Karpas-422 (cell line): ENCODE measurements at regions not wholly inside any gene's neighbourhood (a gene's known extent, or its start where the extent isn't known, plus 50 kb on each side); places are given as distances from the start of the nearest gene placed in this dataset.

Experiments
- DNase-seq: peaks from one replicate; pipeline ENCODE4 v3.0.0-alpha.2; 2015
- H2AFZ ChIP-seq: fragments of 200-600 bp; sonication (generic); 2 replicates; pipeline ENCODE4 v1.6.1; 2014; ENCODE audit warnings: antibody characterized with exemption, low read length, mixed read lengths
- H3K27ac ChIP-seq: fragments of 200-600 bp; sonication (generic); 2 replicates; pipeline ENCODE4 v1.5.1; 2014; ENCODE audit warnings: mild to moderate bottlenecking, low read length, moderate library complexity
- H3K27me3 ChIP-seq: fragments of 200-600 bp; sonication (generic); 2 replicates; pipeline ENCODE4 v1.6.1; 2014; ENCODE audit warnings: low read length, mixed read lengths
- H3K36me3 ChIP-seq: fragments of 200-600 bp; sonication (generic); 2 replicates; pipeline ENCODE4 v1.6.1; 2014; ENCODE audit warnings: low read length, mixed read lengths; ENCODE audit not compliant: insufficient read depth
- H3K4me1 ChIP-seq: fragments of 200-600 bp; sonication (generic); 2 replicates; pipeline ENCODE4 v1.6.1; 2014; ENCODE audit warnings: mild to moderate bottlenecking, low read length, mixed read lengths
- H3K4me2 ChIP-seq: fragments of 200-600 bp; sonication (generic); 2 replicates; pipeline ENCODE4 v1.6.1; 2014; ENCODE audit warnings: low read length, low read depth, mild to moderate bottlenecking; ENCODE audit not compliant: poor library complexity, severe bottlenecking
- H3K4me3 ChIP-seq: fragments of 200-600 bp; sonication (generic); 2 replicates; pipeline ENCODE4 v1.5.1; 2014; ENCODE audit warnings: mild to moderate bottlenecking, antibody characterized with exemption, low read length, mixed read lengths
- H3K79me2 ChIP-seq: fragments of 200-600 bp; sonication (generic); 2 replicates; pipeline ENCODE4 v1.6.1; 2014; ENCODE audit warnings: mild to moderate bottlenecking, low read length, mixed read lengths
- H3K9ac ChIP-seq: fragments of 200-600 bp; sonication (generic); 2 replicates; pipeline ENCODE4 v1.6.0; 2014; ENCODE audit warnings: low read length
- H3K9me2 ChIP-seq: fragments of 200-600 bp; sonication (generic), shearing (Covaris generic); replicated peaks from 2 replicates; pipeline ENCODE4 v1.6.0; 2014; ENCODE audit warnings: mild to moderate bottlenecking, low read length, moderate library complexity; ENCODE audit not compliant: insufficient read depth
- H3K9me3 ChIP-seq: fragments of 300-700, 200-600 bp; sonication (generic); 2 replicates; pipeline ENCODE4 v1.6.1; 2014; ENCODE audit warnings: low read length, mixed read lengths
- H4K20me1 ChIP-seq: fragments of 200-600 bp; sonication (generic); 2 replicates; pipeline ENCODE4 v1.6.1; 2014; ENCODE audit warnings: mild to moderate bottlenecking, antibody characterized with exemption, low read length, low read depth; ENCODE audit not compliant: insufficient read depth

DNA sequence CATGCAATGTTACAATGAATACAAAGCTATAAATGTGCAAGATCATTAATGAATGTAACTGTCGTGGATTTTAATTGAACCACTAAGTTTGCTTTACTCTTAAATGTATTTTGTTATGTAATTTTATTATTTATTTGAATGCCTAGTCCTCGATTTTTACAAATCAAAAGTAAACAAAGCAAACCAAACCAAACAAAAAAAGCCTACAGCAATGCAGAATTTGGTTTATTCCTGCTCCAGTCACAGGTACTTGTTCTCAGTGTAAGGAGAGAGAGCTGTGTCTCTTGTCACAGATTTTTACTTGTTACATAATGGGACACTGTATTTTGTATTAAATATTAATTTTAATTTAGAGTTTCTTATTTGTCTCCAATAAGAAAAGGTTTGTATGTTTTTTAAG, 584.3 kb upstream of the SLITRK6 start:
- Histone ChIP-seq H3K27me3 (no peaks in the 10 kb centered on the region), H3K9me2 (no peaks in the 10 kb centered on the region), H3K9me3 (no peaks in the 10 kb centered on the region), H3K9ac (no peak overlapping the region), H3K4me2 (no peak overlapping the region), H2AFZ (peak overlapping the region; percentile 93), H3K27ac (no peak overlapping the region), H3K4me3 (no peak overlapping the region), H3K79me2 (no peaks in the 10 kb centered on the region), H3K4me1 (no peaks in the 10 kb centered on the region; the same call in 1 of the 2 replicates), H3K36me3 (no peaks in the 10 kb centered on the region), H4K20me1 (no peaks in the 10 kb centered on the region)
- DNase-seq, result no peak

DNA sequence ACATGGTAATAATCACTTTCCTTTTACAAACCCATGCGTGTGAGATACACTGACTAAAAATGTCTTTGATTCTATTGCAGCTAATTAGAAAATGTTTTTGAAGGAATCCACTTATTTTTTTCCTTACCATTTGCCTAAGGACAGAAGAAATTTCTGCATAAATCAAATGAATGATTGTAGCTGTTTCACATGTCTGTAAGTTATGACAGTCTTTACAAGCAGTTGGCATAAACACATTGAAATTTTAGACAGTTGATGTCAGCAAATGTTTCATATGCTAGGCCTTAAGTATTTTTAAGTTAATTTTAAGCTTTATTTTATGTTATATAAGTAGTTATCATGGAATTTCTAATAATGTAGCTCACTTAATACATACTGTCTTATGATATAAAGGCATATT, 598.4 kb upstream of the SLITRK6 start:
- no peak overlapping the region for H3K4me2 ChIP-seq
- H4K20me1 ChIP-seq, result no peaks in the 10 kb centered on the region
- H3K4me3 ChIP-seq, result no peak overlapping the region
- H3K9me3 ChIP-seq, result peaks cover 4% of the 10 kb centered on the region; the same call in 1 of the 2 replicates
- 0 out of 2 replicates have a peak overlapping the region, but pooled peaks have one; percentile 28 for H2AFZ ChIP-seq
- no peaks in the 10 kb centered on the region for H3K27me3 ChIP-seq
- no peaks in the 10 kb centered on the region for H3K9me2 ChIP-seq
- no peaks in the 10 kb centered on the region for H3K79me2 ChIP-seq
- H3K36me3 ChIP-seq, result no peaks in the 10 kb centered on the region
- DNase-seq, result no peak
- peaks cover 4% of the 10 kb centered on the region; the same call in 1 of the 2 replicates for H3K4me1 ChIP-seq
- H3K9ac ChIP-seq, result no peak overlapping the region
- H3K27ac ChIP-seq, result no peak overlapping the region

DNA sequence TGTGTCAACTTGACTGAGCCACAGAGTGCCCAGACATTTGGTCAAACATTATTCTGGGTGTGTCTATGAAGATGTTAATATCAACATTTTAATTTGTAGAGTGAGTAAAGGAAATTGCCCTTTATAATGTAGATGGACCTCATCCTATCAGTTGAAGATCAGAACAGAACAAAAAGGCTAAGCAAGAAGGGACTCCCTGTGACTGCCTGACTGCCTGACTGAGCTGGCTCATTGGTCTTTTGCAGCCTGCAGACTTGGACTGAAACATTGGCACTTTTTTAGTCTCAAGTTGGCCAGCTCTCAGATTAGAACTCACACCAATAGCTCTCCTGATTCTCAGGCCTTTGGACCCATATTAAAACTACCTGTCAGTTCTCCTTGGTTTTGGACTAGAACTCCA, 600.4 kb upstream of the SLITRK6 start:
- H3K4me3 ChIP-seq, result no peak overlapping the region

DNA sequence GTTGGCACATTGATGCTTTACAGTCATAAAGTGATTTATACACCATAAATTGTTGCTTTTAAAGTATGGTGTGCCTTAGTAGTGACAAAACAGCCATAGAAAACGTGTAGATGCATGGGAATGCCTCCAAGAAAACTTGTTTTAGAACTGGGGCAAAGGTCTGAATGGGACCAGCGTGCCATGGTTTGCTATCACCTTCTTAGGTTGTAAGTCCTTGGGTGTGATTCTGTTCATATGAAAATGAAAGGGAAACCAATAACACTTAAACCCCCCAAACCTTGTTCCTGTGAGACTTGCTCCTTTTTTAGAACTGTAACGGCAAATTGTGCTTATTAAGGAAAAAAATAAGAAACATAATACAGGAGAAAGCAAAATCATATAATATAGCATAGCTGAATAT, 603.3 kb upstream of the SLITRK6 start:
- Histone ChIP-seq H3K9me3 (no peaks in the 10 kb centered on the region; the same call in 1 of the 2 replicates), H3K4me1 (peaks cover 5% of the 10 kb centered on the region; the same call in 1 of the 2 replicates), H3K27ac (no peak overlapping the region), H2AFZ (peak overlapping the region; percentile 91), H3K4me3 (no peak overlapping the region), H3K9me2 (no peaks in the 10 kb centered on the region), H3K4me2 (no peak overlapping the region), H3K9ac (no peak overlapping the region), H4K20me1 (no peaks in the 10 kb centered on the region), H3K36me3 (no peaks in the 10 kb centered on the region), H3K27me3 (no peaks in the 10 kb centered on the region), H3K79me2 (no peaks in the 10 kb centered on the region)
- DNase-seq, result no peak

More for the DNA sequence above, 600.4 kb upstream of the SLITRK6 start:
- H3K4me2 ChIP-seq, result no peak overlapping the region
- H3K9me2 ChIP-seq, result no peaks in the 10 kb centered on the region
- no peaks in the 10 kb centered on the region for H3K79me2 ChIP-seq
- peak overlapping the region; percentile 66 for H2AFZ ChIP-seq
- peaks cover 4% of the 10 kb centered on the region; the same call in 1 of the 2 replicates for H3K9me3 ChIP-seq
- H3K9ac ChIP-seq, result no peak overlapping the region
- no peak overlapping the region for H3K27ac ChIP-seq
- no peaks in the 10 kb centered on the region for H3K36me3 ChIP-seq
- no peaks in the 10 kb centered on the region for H3K27me3 ChIP-seq
- H4K20me1 ChIP-seq, result no peaks in the 10 kb centered on the region
- H3K4me1 ChIP-seq, result peaks cover 5% of the 10 kb centered on the region; the same call in 1 of the 2 replicates
- no peak for DNase-seq

DNA sequence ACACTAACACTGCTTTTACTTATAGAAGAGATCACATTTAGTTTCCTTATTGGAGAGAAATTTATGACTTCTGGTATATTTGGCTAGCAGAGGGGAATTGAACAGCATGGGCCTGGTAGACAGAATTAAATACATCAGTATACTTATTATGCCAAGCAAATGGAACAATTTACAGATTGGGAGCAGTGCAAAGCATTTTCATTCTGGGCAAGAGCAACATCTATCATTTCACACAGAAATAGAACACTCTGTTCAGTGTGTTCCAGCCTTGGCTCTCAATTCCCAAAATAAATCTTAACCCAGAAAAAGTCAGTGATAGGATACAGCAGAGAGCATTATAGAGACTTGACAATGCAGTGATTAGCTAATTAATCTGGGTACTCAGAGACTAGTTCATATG, 604.0 kb upstream of the SLITRK6 start:
- H3K9me3 ChIP-seq, result no peaks in the 10 kb centered on the region; the same call in 1 of the 2 replicates
- no peak overlapping the region for H3K27ac ChIP-seq
- H3K4me1 ChIP-seq, result peaks cover 5% of the 10 kb centered on the region; the same call in 1 of the 2 replicates
- H3K9ac ChIP-seq, result no peak overlapping the region
- no peak overlapping the region for H3K4me2 ChIP-seq
- H4K20me1 ChIP-seq, result no peaks in the 10 kb centered on the region
- no peaks in the 10 kb centered on the region for H3K27me3 ChIP-seq
- no peak overlapping the region for H3K4me3 ChIP-seq
- H3K36me3 ChIP-seq, result no peaks in the 10 kb centered on the region
- no peaks in the 10 kb centered on the region for H3K79me2 ChIP-seq
- no peaks in the 10 kb centered on the region for H3K9me2 ChIP-seq
- no peak for DNase-seq
- peak overlapping the region; percentile 91 for H2AFZ ChIP-seq

DNA sequence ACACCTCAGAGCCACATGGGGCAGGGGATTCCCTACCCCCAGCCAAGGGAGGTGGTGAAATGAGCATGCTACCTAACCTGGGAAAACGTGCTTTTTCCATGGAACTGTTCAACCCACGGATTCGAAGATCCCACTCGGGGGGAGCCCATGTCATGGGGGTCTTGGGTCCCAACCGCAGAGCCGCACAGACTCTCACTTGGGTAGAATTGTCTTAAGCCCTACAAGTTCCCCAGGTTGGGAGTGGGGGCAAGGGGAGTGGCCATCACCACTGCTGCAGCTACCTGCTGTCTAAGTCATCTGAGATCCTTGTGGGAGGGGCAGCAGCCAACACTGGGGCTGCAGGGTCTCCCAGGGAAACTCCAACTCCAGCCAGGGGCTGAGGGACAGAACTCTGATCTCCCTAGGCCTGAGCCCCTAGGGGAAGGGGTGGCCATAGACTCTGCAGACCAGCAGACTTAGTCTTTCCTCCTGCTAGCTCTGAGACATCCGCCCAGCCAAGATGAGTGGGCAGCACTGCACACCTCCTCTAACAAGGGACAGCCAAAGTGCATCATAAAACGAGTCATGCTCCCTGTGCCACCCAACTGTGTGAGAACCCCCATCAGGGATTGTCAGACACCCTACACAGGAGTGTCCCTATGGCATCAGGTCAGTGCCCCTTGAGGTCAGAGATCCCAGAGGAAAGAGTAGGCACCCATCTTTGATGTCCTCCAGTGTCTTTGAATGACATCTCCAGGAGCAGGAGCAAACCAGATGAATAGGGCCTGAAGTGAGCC, 610.4 kb upstream of the SLITRK6 start:
- Histone ChIP-seq H3K9me2 (no peaks in the 10 kb centered on the region), H3K4me1 (no peaks in the 10 kb centered on the region), H3K27me3 (no peaks in the 10 kb centered on the region), H3K79me2 (no peaks in the 10 kb centered on the region), H3K9ac (no peak overlapping the region), H2AFZ (no peak overlapping the region), H4K20me1 (no peaks in the 10 kb centered on the region), H3K27ac (no peak overlapping the region), H3K4me2 (no peak overlapping the region), H3K36me3 (no peaks in the 10 kb centered on the region), H3K4me3 (no peak overlapping the region), H3K9me3 (no peaks in the 10 kb centered on the region)
- no peak for DNase-seq

DNA sequence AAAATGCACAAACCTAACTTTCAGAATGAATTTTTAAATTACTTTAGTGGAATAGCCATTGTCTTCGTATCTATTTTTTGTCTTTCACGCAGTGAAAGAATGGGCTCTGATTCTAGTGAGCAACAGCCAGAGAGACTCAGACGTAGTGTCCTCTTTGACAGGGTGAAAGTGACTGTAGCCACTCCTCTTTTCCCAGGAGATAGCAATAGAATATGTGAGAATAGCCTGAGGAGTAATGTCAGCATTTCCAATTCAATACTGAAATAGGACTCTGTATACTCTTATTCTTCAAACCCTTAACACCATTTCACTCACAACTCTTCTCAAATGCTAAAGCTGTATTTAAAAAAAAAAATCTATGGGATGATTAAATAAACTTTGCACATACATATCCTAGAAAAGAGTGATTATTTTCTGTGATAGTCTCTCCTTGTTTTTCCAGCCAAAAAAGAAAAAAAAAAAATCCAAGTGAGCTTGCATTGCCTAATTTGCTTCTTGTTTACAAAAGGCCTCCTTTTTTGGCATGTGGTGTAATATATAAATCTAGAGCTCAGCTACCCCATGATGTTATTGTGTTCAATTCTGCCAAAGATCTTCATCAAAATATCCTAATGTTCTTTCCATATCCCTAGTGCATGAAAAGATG, 626.1 kb upstream of the SLITRK6 start:
- Histone ChIP-seq H3K79me2 (no peaks in the 10 kb centered on the region), H3K4me3 (no peak overlapping the region), H3K9ac (no peak overlapping the region), H3K27me3 (no peaks in the 10 kb centered on the region), H3K4me2 (no peak overlapping the region), H3K4me1 (0 out of 2 replicates have a peak, but pooled peaks cover 4% of the 10 kb centered on the region), H3K27ac (no peak overlapping the region), H4K20me1 (no peaks in the 10 kb centered on the region), H3K9me3 (no peaks in the 10 kb centered on the region), H3K9me2 (no peaks in the 10 kb centered on the region), H2AFZ (peak overlapping the region; percentile 66), H3K36me3 (no peaks in the 10 kb centered on the region)
- DNase-seq, result no peak

DNA sequence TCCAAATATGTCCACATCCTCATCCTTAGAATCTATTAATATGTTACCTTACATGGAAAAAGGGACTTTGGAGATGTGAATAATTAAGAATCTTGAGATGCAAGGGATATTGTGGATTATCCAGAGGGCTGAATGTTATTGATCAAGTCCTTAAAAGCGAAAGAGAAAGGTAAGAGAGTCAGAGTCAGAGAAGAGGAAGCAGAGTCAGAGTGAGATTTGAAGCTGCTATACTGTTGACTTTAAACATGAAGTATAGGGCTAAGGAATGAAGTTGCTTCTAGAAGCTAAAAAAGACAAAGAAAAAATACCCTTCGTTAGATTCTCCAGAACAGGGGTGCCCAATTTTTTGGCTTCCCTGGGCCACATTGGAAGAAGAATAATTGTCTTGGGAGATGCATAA, 627.2 kb upstream of the SLITRK6 start:
- Histone ChIP-seq H3K36me3 (no peaks in the 10 kb centered on the region), H3K27ac (no peak overlapping the region), H3K9ac (no peak overlapping the region), H3K4me2 (no peak overlapping the region), H3K4me3 (no peak overlapping the region), H3K27me3 (no peaks in the 10 kb centered on the region), H3K9me3 (peaks cover 3% of the 10 kb centered on the region; the same call in 1 of the 2 replicates), H3K79me2 (no peaks in the 10 kb centered on the region), H3K9me2 (no peaks in the 10 kb centered on the region), H4K20me1 (no peaks in the 10 kb centered on the region), H3K4me1 (0 out of 2 replicates have a peak, but pooled peaks cover 4% of the 10 kb centered on the region), H2AFZ (peak overlapping the region; percentile 4; the same call in 1 of the 2 replicates)
- no peak for DNase-seq
